HG03442 (cell line): ENCODE measurements at regions not wholly inside any gene's neighbourhood (a gene's known extent, or its start where the extent isn't known, plus 50 kb on each side); places are given as distances from the start of the nearest gene placed in this dataset.

Experiments used
- ATAC-seq: cut with Tn5 transposase; IDR thresholded peaks from one replicate; pipeline ENCODE4 v1.9.1; 2021; ENCODE audit warnings: mild to moderate bottlenecking, moderate library complexity; ENCODE audit not compliant: unreplicated experiment

DNA sequence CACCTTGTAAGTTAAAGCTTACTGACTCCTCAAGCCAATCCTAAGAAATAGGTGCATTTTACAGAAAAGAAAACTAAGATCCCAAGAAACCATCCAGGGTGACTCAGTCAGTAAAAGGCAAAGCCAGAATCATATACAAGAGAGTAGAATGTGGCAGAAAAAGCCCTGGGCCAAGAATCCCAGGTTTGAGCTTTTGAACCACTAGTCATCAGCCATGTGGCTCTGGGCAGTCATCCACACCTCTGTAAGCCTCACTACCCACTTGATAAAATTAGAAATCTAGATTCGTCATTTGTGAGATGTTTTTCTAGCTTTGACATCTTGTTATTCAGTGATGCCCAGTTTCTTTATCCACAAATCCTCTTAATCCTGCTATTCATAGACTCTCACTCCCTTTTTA lies 122.2 kb upstream of the PDE5A start:
- no peak for ATAC-seq

DNA sequence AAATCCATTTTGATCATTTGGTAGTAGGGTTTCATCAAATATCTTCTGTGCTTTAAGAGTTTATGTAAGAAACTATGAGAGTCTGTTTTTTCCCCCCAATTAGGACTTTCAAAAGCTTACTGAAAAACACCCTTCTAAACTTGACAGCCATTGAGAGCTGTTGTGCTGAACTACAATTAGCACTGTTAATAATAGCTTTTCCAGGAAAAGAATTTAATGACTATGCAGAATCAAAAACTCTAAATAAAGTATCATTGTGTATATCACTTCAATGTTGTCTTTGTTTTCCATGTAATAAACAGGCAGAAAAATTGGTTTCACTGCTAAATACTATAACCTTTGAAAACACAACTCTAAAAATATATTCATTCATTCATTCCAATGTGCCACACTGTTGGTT lies 121.4 kb upstream of the PDE5A start:
- no peak for ATAC-seq

DNA sequence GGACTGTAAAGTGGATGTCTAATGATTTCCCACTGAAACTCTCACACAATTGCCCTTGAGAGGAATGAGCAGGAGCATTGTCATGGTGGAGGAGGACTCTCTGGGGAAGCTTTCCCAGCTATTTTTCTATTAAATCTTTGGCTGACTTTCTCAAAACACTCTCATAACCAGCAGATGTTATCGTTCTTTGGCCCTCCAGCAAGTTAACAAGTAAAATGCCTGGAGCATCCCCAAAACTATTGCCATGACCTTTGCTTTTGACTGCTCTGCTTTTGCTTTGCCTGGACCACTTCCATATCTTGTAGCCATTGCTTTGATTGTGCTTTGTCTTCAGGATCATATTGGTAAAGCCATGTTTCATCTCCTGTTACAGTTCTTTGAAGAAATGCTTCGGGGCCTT lies 120.2 kb upstream of the PDE5A start:
- ATAC-seq, result no peak

DNA sequence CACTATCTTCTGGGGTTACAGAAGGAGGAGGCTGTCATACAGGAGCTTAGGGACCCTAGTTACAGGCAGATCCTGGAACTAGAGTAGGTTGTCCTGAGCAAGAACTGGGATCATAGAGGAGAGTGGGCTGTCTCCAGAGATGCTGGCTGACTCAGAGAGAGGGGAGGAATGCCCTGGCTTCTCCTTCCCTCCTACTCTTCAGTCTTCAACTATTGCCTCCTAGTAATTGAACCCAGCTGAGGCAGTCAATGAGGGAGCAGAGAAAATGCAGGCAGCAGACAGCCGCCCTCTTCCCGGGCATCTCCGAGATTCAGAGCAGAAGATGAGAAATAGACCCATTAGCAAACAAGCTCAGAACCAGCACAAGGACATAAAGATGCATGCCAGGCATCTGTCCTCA lies 118.3 kb upstream of the PDE5A start:
- no peak for ATAC-seq

DNA sequence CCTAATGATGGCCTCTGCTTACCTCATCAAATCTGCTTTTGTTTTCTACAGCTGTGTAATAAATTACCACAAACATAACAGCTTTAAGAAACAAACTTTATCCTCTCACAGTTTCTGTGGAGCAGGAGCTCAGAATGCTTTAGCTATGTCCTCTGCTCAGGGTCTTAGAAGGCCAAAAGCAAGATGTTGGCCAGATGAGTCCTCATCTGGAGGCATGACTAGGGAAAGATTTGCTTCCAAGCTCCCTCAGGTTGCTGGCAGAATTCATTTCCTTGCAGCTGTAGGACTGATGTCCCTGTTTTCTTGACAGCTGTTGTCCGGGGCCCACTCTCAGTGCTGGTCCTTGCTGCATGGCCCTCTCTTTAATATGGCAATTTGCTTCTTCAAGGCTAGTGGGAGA lies 116.7 kb upstream of the PDE5A start:
- no peak for ATAC-seq

DNA sequence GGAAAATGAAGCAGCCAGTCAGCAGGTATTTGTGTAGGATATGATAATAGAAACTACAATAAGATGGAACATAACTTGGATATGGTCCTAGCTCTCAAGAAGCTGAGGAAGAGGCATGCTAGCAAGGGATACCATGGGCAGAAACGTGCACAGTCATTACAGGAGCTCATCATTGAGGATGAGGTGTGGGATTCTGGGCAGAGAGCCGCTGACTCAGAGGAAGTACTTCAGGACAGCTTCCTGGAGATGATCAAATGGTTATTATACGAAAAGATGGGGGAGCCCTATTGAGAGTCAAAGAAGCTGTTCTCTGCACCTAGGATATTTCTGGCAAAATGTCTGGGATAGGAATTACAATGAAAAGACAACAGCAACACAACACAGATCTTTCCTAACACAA lies 116.0 kb upstream of the PDE5A start:
- no peak for ATAC-seq

DNA sequence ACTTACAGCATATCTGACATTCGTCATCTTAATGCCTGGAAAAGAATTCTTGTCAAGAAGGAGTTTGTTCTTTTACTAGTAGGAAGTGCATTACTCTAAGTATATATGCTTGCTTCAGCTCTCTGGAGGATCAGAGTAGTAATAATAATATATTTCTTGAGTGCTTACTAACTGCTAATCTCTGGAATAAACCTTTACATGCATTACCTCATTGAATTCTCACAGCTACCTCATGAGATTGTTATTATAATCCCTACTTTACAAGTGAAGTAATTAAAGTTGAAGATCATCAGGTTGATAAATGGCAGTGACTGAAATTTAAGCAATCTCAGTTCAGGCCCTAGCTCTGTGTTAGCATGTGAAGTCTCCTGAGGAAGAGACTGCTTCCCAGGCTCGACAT lies 115.0 kb upstream of the PDE5A start:
- no peak for ATAC-seq

DNA sequence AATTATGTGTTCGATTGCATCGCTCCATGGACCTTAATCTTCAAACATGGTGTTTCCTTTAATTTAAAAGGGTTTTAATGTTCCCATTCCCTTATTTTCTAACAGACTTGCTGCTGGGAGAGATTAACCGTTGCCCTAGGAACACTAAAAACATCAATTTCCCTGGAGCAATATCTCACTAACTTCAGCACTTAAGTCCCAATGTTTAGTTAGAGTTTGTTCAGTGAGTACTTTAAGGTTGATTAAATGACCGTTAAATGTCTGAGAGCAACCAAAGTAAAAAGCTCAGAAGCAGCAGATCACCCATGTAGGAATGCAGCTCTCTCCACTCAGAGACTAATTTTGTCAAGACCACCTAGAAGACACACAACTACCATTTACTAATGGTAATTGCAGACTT lies 111.2 kb upstream of the PDE5A start:
- ATAC-seq, result no peak

DNA sequence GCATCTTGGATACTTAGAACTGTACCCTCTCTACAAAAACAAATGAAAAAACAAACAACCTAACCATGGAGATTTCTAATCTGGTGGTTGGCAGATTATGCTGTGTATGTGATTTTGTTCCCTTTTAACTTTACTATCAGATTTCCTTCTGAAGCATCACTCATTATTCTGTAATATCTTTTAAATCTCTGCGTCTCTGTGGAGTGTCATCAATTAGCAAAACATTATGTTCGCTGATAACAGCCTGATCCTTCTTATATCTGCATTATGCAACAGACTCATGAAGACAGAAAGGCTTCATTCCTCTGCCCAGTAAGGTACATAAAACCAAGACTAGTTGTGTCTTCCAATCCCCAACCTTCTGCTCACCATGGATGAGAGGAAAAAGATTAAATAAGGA lies 110.3 kb upstream of the PDE5A start:
- no peak for ATAC-seq

DNA sequence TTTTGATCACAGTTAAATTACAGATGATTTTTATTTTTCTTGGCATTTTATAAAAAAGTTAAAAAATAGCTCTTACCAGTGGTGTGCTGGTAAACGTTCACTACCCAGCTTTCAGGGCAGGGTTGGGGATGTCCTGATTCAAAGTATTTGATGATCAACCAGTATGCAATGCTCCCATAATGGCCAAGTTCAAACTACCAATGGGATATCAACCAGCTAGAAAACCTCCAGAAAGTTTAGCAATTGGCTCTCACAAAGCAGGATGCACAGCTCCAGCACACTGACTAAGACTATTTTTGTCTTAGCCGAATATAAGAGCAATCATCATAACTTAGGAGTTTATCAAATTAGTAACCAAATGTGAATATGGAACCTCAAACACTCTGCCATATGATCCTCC lies 108.0 kb upstream of the PDE5A start:
- ATAC-seq, result no peak

DNA sequence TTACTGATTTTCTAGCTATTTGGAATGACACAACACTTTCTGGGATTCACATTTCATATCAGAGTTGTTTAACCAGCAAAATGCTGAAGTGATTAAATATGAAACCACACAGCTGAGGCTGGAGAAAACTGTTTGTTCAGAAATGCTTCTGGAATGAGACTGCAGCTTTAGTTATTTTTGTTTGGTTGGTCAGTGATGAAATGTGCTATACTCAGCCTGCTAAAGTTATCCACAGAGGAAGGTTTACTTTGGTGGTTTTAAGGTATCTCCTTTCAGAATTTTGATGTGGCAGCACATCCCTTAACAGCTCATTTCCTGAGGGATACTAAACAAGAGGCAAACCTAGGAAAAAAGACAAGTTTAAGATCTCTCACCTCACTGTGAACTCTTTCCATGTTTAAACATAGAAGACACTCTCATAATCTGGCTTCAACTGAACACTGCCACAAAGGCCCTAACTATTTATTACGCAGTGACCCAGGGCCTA lies 106.6 kb upstream of the PDE5A start:
- ATAC-seq, result no peak

DNA sequence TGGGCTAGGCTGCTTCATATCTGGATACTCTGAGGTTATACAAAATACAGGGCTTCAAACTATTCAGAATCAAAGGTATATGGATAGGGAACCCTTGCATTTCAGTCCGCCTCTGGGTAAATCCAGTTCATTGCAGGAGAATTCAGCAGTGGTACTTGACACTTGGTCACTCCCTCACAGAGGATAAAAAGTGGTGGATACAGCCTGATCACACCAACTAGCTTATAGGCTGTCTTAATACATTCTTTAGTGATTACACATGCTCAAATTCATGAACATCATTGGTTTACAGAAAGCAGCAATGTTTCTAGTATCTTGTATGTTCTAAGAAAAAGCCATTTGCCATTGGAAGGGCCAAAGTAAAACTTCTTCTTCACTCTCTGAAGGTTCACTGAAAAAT lies 104.8 kb upstream of the PDE5A start:
- no peak for ATAC-seq

DNA sequence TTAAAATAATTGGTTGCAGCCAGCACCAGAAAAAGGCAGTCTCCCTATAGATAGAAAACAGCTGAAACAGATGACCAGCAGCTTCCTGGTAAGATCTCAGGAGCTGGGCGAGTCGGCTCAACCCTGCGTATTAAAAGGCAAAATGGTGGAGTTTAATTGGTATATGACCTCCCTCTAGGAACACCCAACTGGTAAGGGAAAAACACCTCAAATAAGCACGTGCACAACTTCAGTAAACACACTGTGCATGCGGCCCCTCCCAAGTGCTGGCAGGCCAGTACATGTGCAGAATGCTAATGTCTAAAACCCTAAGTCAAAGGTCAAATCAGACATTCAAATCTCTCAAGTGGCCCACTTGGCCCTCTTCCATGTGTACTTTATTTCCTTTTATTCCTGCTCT lies 103.2 kb upstream of the PDE5A start:
- ATAC-seq, result no peak

DNA sequence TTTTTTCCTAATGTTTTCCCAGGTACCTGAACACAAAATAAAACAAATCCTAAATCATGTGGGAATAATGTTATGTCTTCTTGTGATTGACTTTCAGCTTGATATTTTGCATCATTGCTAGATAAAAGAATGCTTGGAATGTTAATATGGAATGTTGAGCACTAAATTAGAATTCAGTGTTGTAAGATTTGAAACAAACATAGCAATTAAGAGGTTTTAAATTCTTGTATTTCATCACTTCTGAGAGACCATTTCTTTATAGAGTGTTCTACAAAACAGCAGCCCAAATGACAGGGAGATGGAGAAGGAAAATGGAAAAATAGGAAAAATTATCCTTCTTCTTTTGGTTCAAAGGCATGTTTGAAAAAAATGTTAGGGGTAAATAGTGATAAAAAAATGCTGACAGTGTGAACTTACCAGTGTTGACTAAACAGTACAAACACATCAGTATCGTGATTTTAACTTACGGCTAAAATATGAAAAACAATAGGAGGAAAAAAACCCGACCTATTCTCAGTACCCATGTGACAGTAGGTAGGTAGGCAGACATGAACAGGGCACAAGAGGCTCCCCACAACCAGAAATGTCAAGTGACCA lies 102.6 kb upstream of the PDE5A start:
- ATAC-seq, result no peak

DNA sequence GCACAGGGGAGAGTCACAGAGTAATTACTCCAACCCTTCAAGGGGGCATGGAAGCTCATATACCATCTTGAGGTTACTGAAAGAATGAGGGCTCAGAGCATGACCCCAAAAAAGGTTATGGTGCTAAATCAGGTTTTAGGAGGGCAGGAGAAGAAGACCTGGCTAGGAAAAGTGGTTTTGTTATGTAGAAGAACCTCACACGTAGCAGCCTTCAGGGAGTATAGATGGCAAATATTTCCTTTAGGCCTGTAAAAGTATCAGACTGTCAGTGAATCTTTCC lies 102.0 kb upstream of the PDE5A start:
- no peak for ATAC-seq

DNA sequence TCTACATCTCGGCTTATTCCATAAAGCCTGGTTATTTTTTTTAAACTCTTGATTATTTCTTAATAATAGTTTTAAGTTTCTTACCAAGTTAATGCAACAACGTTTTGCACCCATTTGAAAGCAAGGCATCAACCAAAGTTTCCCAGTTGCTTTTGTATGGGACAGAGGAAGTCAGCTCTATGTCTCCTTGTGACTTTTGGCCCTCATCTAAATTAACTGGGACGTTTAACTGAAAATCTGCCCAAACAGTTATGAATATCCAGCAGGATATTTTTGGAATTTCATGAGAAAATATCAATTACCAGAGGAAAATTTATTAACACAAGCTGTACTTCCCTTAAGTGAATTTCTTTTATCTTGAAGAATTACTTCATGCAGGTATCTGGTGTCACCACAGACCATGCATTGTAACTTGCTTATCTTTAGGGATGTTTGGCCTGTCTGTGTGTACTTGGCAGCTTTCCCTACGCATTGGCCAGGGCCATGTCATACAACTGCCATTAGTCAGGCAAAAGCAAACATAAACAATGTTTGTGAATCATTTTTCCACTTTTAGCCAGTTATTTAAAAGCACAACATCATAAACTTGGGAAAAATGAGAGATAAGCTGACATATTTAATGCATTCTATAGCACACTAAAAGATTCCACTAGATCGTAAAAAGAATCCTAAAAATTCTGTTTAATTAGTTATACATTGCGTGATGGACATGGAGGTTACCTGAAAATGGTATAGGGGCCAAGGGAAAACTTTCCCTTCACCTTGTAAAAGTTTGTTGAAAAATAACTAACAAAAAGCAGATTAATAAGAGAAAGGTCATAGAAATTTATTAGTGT lies 101.4 kb upstream of the PDE5A start:
- ATAC-seq, result no peak

DNA sequence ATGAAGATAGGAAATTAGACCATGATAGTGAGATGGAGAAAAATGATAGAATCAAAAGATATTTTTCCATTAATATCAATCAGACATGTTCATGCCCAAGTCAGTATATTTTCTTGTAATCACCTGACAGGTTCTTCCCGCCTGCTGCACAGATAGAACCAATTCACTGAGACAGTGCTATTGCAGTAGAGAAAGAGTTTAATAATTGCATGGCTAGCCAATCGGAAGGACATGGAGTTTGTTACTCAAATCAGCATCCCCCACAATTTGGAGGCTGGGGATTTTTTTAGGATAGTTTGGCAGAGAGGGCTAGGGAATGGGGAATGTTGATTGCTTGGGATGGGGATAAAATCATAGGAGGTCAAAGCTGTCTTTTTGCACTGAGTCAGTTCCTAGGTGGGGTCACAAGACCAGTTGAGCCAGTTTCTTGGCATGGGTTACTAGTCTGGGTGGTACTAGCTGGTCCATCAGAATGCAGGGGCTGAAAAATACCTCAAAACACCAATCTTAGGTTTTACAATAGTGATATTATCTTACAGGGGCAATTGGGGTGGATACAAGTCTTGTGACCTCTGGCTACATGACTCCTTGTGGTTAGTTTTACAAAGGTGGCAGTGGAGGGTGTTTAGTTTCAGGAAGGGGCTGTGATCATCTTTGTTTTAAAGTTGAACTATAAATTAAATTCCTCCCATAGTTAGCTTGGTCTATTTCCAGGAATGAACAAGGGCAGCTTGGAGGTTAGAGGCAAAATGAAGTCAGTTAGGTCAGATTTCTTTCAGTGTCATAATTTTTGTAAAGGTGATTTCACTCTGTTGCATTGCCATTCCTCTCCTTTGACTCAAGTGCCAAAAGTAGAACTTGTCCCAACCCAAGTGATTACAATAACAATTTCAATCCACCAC lies 100.3 kb upstream of the PDE5A start:
- ATAC-seq, result no peak

DNA sequence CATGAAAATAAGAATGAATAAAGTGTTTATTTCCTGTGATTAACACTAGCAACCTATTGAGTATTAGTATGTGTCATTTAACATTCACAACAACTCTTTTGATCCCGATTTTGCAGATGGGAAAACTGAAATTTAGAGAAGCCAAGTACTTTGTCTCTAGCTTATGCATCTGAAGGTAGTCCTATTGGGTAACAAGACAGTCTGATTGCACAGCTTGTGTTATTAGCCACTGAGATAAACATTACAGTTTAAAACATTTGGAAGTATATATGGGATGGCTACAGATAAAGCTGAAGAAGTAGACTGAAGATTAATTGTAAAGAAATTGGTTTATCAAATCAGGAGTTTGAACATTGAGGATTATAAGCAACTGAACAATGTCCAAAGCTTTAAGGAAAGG lies 99.6 kb upstream of the PDE5A start:
- ATAC-seq, result no peak

DNA sequence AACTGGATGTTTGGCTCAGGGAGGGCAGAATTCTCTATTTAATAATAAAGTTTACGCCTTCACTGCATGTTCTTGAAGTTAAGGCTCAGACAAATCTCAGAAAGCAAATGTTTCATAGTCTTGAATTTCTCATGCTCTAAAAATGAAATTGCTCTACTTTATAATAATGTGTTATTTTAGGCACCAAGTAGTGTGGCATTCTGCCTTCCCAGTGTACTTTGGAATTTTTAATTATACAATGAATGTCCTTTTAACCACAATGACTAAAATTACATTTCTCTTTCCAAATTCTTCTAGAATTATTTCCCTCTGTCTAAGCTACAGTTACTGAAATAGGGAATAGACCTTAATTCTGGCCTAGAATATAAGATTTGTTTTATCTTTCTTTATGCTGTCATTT lies 97.9 kb upstream of the PDE5A start:
- ATAC-seq, result no peak

DNA sequence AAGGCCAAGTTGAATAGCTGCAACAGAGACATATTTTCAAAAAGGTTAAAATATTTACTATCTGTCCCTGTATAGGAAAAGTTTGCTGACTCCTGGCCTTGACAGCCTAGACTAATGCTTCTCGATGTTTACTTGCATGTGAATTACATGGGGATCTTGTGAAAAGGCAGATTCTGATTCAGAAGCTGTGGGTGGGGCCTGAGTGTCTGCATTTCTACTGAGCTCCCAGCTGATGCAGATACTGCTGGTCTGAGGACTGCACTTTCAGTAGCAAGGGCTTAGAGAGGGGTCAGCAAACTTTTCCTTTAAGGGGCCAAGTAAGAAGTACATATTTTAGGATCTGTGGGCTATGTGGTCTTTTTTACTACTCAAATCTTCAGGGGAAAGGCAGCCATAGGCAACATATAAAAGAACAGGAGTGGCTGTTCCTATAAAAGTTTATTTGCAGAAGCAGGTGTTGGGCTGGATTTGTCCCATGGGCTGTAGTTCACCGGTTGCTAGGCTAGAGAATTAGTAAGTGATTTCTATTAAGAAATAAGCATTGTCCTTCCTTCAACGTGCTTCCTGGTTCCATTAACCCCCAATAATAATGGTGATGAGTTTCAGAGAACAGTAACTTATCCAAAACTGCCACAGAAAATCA lies 97.2 kb upstream of the PDE5A start:
- ATAC-seq, result no peak

DNA sequence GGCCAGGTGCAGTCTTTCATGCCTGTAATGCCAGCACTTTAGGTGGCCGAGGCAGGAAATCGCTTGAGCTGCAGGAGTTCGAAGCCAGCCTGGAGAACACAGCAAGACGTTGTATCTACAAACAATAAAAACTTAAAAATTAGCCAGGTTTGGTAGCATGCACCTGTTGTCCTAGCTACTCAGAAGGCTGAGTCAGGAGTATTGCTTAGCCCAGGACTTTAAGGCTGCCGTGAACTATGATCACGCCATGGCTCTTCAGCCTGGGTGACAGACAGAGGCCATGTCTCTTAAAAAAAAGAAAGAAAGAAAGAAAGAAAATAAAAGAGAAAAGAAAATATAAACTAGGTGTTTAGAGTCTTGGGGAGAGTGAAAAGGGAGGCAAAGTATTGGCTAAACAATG lies 96.4 kb upstream of the PDE5A start:
- ATAC-seq, result no peak
